HepG2 (cell line): ENCODE measurements at regions not wholly inside any gene's neighbourhood (a gene's known extent, or its start where the extent isn't known, plus 50 kb on each side); places are given as distances from the start of the nearest gene placed in this dataset.

Source experiments
- ATAC-seq: fragments of 200-7000 bp; cut with Tn5 transposase; 3 replicates; pipeline ENCODE4 v1.9.1; 2020; ENCODE audit warnings: mild to moderate bottlenecking, moderate library complexity
- BruUV-seq: library from RNA; stranded (reverse); fragments of 400-500 nt; replicated peaks from 2 replicates; lab custom pipeline; 2021; lab: Mats Ljungman, UMichigan
- CTCF ChIA-PET: fragments of 300-600 bp; formaldehyde crosslinking; extraction: SDS; loops from one replicate; lab custom pipeline; 2021; ENCODE audit warnings: low total read pairs, inconsistent platforms, low intra/inter-chr PET ratio; lab: Yijun Ruan, JAX
- POLR2A ChIA-PET: fragments of 350-600 bp; sonication (Branson Sonifier 250); formaldehyde crosslinking; loops from one replicate; lab custom pipeline; 2020; ENCODE audit warnings: antibody characterized with exemption, inconsistent platforms; lab: Yijun Ruan, JAX
- DNase-seq: peaks from one replicate; pipeline ENCODE4 v3.0.0-alpha.2; 2015; ENCODE audit warnings: low spot score
- FAIRE-seq: peaks from 3 replicates; lab custom pipeline; 2011; peaks lifted over from hg19 to GRCh38; lab: Jason Lieb, UNC
- H2AFZ ChIP-seq: one replicate; pipeline ENCODE4 v1.6.1; 2011; ENCODE audit warnings: low read length, inconsistent platforms
- H3K27ac ChIP-seq: fragments of 300-600 bp; 3 replicates; pipeline ENCODE4 v1.8.0; 2011; ENCODE audit warnings: mixed run types, mild to moderate bottlenecking, mixed read lengths, low read length, inconsistent platforms; ENCODE audit not compliant: insufficient read depth; ENCODE audit errors: extremely low read length
- H3K27me3 ChIP-seq, 2 experiments: fragments of 200-600 bp in 1 of 2; 2 replicates in 1 of 2; 3 replicates in 1 of 2; pipeline versions ENCODE4 v1.6.0 to v1.8.0; 2011; ENCODE audit warnings: low read length in 2 of 2, mild to moderate bottlenecking in 2 of 2, moderate library complexity in 2 of 2, inconsistent platforms in 1 of 2; ENCODE audit not compliant: insufficient read depth in 2 of 2, control insufficient read depth in 1 of 2
- H3K36me3 ChIP-seq, 2 experiments: fragments of 200-600 bp in 1 of 2; replicated peaks in 1 of 2; 2 replicates in 1 of 2; 3 replicates in 1 of 2; pipeline versions ENCODE4 v1.5.1 to v1.8.0; 2011; ENCODE audit warnings: low read length in 2 of 2, inconsistent platforms in 1 of 2; ENCODE audit not compliant: insufficient read depth in 2 of 2, control insufficient read depth in 1 of 2
- H3K4me1 ChIP-seq: 2 replicates; pipeline ENCODE4 v1.5.1; 2012; ENCODE audit warnings: low read length, inconsistent platforms; ENCODE audit not compliant: insufficient read depth
- H3K4me2 ChIP-seq: 2 replicates; pipeline ENCODE4 v1.6.0; 2011; ENCODE audit warnings: low read depth, low read length, inconsistent platforms
- H3K4me3 ChIP-seq, 3 experiments: fragments of 200-600 bp in 1 of 3; sonication (generic), shearing (Covaris generic) in 1 of 3; replicated peaks in 1 of 3; 2 replicates each; pipeline ENCODE4 v1.5.1; 2011 to 2016; ENCODE audit warnings: low read length in 3 of 3, inconsistent platforms in 2 of 3, low read depth in 2 of 3, mild to moderate bottlenecking in 2 of 3, control low read depth in 1 of 3, mixed read lengths in 1 of 3; ENCODE audit not compliant: insufficient read depth in 1 of 3
- H3K79me2 ChIP-seq: one replicate; pipeline ENCODE4 v1.6.1; 2011; ENCODE audit warnings: low read length, inconsistent platforms; ENCODE audit not compliant: insufficient read depth
- H3K9ac ChIP-seq: 2 replicates; pipeline ENCODE4 v1.6.0; 2011; ENCODE audit warnings: mild to moderate bottlenecking, low read depth, low read length, inconsistent platforms; ENCODE audit not compliant: insufficient read depth
- H3K9me3 ChIP-seq: 2 replicates; pipeline ENCODE4 v1.5.1; 2012; ENCODE audit warnings: mild to moderate bottlenecking, low read length
- H4K20me1 ChIP-seq: 2 replicates; pipeline ENCODE4 v1.6.0; 2011; ENCODE audit warnings: inconsistent platforms, mild to moderate bottlenecking, low read length, moderate library complexity; ENCODE audit not compliant: insufficient read depth
- DMTF1 ChIP-seq: sonication (generic); formaldehyde crosslinking; IDR thresholded peaks from 2 replicates; pipeline ENCODE4 v1.4.0; 2020; ENCODE audit warnings: mild to moderate bottlenecking, missing genetic modification reagents
- E2F2 ChIP-seq: sonication (generic); formaldehyde crosslinking; IDR thresholded peaks from 2 replicates; pipeline ENCODE4 v1.4.0; 2020; ENCODE audit warnings: missing genetic modification reagents, borderline replicate concordance
- E2F5 ChIP-seq: sonication (generic); formaldehyde crosslinking; conservative IDR thresholded peaks from 2 replicates; pipeline ENCODE4 v1.4.0; 2020; ENCODE audit warnings: missing genetic modification reagents
- ISX ChIP-seq: sonication (generic); formaldehyde crosslinking; conservative IDR thresholded peaks from 2 replicates; pipeline ENCODE4 v1.5.0; 2020; ENCODE audit warnings: missing genetic modification reagents
- KDM2A ChIP-seq: sonication (generic); formaldehyde crosslinking; IDR thresholded peaks from 2 replicates; pipeline ENCODE4 v1.4.0; 2020; ENCODE audit warnings: low read depth, missing genetic modification reagents, borderline replicate concordance
- PLRG1 ChIP-seq: fragments of 450-650 bp; conservative IDR thresholded peaks from 2 replicates; pipeline ENCODE4 v1.6.1; 2016
- POLR2AphosphoS5 ChIP-seq: IDR thresholded peaks from 2 replicates; pipeline ENCODE4 v1.6.1; 2012; ENCODE audit warnings: low read depth, low read length
- PRDM10 ChIP-seq: sonication (generic); formaldehyde crosslinking; IDR thresholded peaks from 2 replicates; pipeline ENCODE4 v1.4.0; 2020; ENCODE audit warnings: low read depth, missing genetic modification reagents
- SAFB2 ChIP-seq: sonication (generic); formaldehyde crosslinking; IDR thresholded peaks from 2 replicates; pipeline ENCODE4 v1.5.1; 2020; ENCODE audit warnings: missing genetic modification reagents, low read depth, mild to moderate bottlenecking, borderline replicate concordance
- SP2 ChIP-seq: sonication (generic); formaldehyde crosslinking; IDR thresholded peaks from 2 replicates; pipeline ENCODE4 v1.5.1; 2020; ENCODE audit warnings: mild to moderate bottlenecking, missing genetic modification reagents
- STAG1 ChIP-seq: sonication (generic); formaldehyde crosslinking; IDR thresholded peaks from 2 replicates; pipeline ENCODE4 v1.4.0; 2020; ENCODE audit warnings: missing genetic modification reagents
- ZNF234 ChIP-seq: sonication (generic); formaldehyde crosslinking; conservative IDR thresholded peaks from 2 replicates; pipeline ENCODE4 v1.5.1; 2020; ENCODE audit warnings: mild to moderate bottlenecking, missing genetic modification reagents
- ZNF292 ChIP-seq: sonication (generic); formaldehyde crosslinking; IDR thresholded peaks from 2 replicates; pipeline ENCODE4 v1.8.1; 2022; ENCODE audit warnings: mild to moderate bottlenecking, low read depth, missing genetic modification reagents, borderline replicate concordance
- ZNF543 ChIP-seq: sonication (generic); formaldehyde crosslinking; IDR thresholded peaks from 2 replicates; pipeline ENCODE4 v1.4.0; 2020; ENCODE audit warnings: mild to moderate bottlenecking, missing genetic modification reagents
- ZNF576 ChIP-seq: sonication (generic); formaldehyde crosslinking; IDR thresholded peaks from 2 replicates; pipeline ENCODE4 v1.4.0; 2020; ENCODE audit warnings: mild to moderate bottlenecking, missing genetic modification reagents
- ZNF672 ChIP-seq: sonication (generic); formaldehyde crosslinking; IDR thresholded peaks from 2 replicates; pipeline ENCODE4 v1.8.1; 2022; ENCODE audit warnings: missing genetic modification reagents
- WGBS: methylation state at CpG from one replicate; pipeline ENCODE4 v1.1.6; 2017; ENCODE audit warnings: low lambda C conversion rate; 5-methylcytosine and 5-hydroxymethylcytosine counted together
- in situ Hi-C: cut with HindIII; loops from 2 replicates; pipeline ENCODE4 v1.10.0; 2017; ENCODE audit warnings: low pct_unique_long_range_greater_than_20kb; ENCODE audit not compliant: extremely low pct_ligation_motif_present
- intact Hi-C: fragments of 100-400 bp; cut with micrococcal nuclease; formaldehyde crosslinking; loops from one replicate; pipeline ENCODE4 v1.10.0; 2022; ENCODE audit not compliant: unreplicated experiment

- ChIA-PET CTCF (no interaction called here), POLR2A (no interaction called here)
- H3K79me2 ChIP-seq: no peaks in the 10 kb centered on the region
Measured at GRCh38 chr10:36345175-36345533, 703.1 kb upstream of the FZD8 start.

More at GRCh38 chr10:36345175-36345533, 703.1 kb upstream of the FZD8 start:
- Histone ChIP-seq H3K4me3 (no peak overlapping the region), H3K36me3 (no peaks in the 10 kb centered on the region), H2AFZ (no peak overlapping the region), H3K4me1 (no peaks in the 10 kb centered on the region), H3K27ac (no peak overlapping the region), H4K20me1 (no peaks in the 10 kb centered on the region), H3K27me3 (no peaks in the 10 kb centered on the region), H3K4me2 (no peak overlapping the region), H3K9ac (no peak overlapping the region), H3K9me3 (no peaks in the 10 kb centered on the region)
- TF ChIP-seq ISX (CRISPR knock-in tag): no peak
- no peak for TF ChIP-seq E2F2 (CRISPR knock-in tag)
- no peak for TF ChIP-seq SP2 (CRISPR knock-in tag)
- no peak for TF ChIP-seq PLRG1
- no peak for TF ChIP-seq E2F5 (CRISPR knock-in tag)
- no peak for TF ChIP-seq ZNF576 (CRISPR knock-in tag)
- no peak for TF ChIP-seq POLR2AphosphoS5
- TF ChIP-seq DMTF1 (CRISPR knock-in tag): no peak
- TF ChIP-seq SAFB2 (CRISPR knock-in tag): no peak
- no peak for TF ChIP-seq STAG1 (CRISPR knock-in tag)
- TF ChIP-seq ZNF672: no peak
- TF ChIP-seq ZNF543 (CRISPR knock-in tag): no peak
- no peak for TF ChIP-seq PRDM10 (CRISPR knock-in tag)
- no peak for TF ChIP-seq KDM2A (CRISPR knock-in tag)
- TF ChIP-seq ZNF292 (CRISPR knock-in tag): no peak
- TF ChIP-seq ZNF234 (CRISPR knock-in tag): no peak
- no TSS peak for BruUV-seq
- FAIRE-seq: no peak
- no peak for ATAC-seq
- intact Hi-C loops (no loop called here), in situ Hi-C loops (no loop called here)
- no peak for DNase-seq
- WGBS: 33% methylated on average over 1 of the region's 1 CpG
